ENCODE measurements at regions not wholly inside any gene's neighbourhood (a gene's known extent, or its start where the extent isn't known, plus 50 kb on each side); places are given as distances from the start of the nearest gene placed in this dataset.
"Not testable (repeated sequence)": the region's sequence is repeated elsewhere in the genome, so short reads cannot be mapped to it uniquely, and the experiment has no call there.

- DNase-seq (ENCODE audit: low spot score): not testable (repeated sequence)
These were observed 80.3 kb downstream of the ZNF474 start for GRCh38 chr5:122209601-122210000.

GRCh38 chr5:122218778-122219177, 89.4 kb downstream of the ZNF474 start:
- no peak for DNase-seq (ENCODE audit: low spot score)

- DNase-seq (ENCODE audit: low spot score): peak; percentile 5
These were observed 90.3 kb downstream of the ZNF474 start for GRCh38 chr5:122219436-122220166.

- DNase-seq (ENCODE audit: low spot score): peak; percentile 22
These were observed 91.2 kb downstream of the ZNF474 start for GRCh38 chr5:122220511-122220910.

- no peak for DNase-seq (ENCODE audit: low spot score)
These were observed 90.2 kb upstream of the SNCAIP start for GRCh38 chr5:122221857-122222256.

GRCh38 chr5:122222580-122222979, 89.5 kb upstream of the SNCAIP start:
- DNase-seq (ENCODE audit: low spot score): no peak

GRCh38 chr5:122228728-122229392, 83.2 kb upstream of the SNCAIP start:
- DNase-seq (ENCODE audit: low spot score): no peak

GRCh38 chr5:122229551-122229950, 82.5 kb upstream of the SNCAIP start:
- no peak for DNase-seq (ENCODE audit: low spot score)

- DNase-seq (ENCODE audit: low spot score): no peak
These were observed 75.6 kb upstream of the SNCAIP start for GRCh38 chr5:122236270-122237040.

GRCh38 chr5:122237906-122238305, 74.1 kb upstream of the SNCAIP start:
- DNase-seq (ENCODE audit: low spot score): no peak

- no peak for DNase-seq (ENCODE audit: low spot score)
These were observed 59.7 kb upstream of the SNCAIP start for GRCh38 chr5:122252319-122252718.

GRCh38 chr5:122253794-122254193, 58.2 kb upstream of the SNCAIP start:
- DNase-seq (ENCODE audit: low spot score): no peak

GRCh38 chr5:122256388-122256787, 55.6 kb upstream of the SNCAIP start:
- DNase-seq (ENCODE audit: low spot score): no peak

GRCh38 chr5:122257000-122257399, 55.0 kb upstream of the SNCAIP start:
- DNase-seq (ENCODE audit: low spot score): no peak

GRCh38 chr5:122258241-122258640, 53.8 kb upstream of the SNCAIP start:
- DNase-seq (ENCODE audit: low spot score): no peak

GRCh38 chr5:122258840-122259239, 53.2 kb upstream of the SNCAIP start:
- no peak for DNase-seq (ENCODE audit: low spot score)

- DNase-seq (ENCODE audit: low spot score): no peak
These were observed 52.0 kb upstream of the SNCAIP start for GRCh38 chr5:122259995-122260394.

GRCh38 chr5:122262103-122262502, 49.9 kb upstream of the SNCAIP start:
- DNase-seq (ENCODE audit: low spot score): no peak
